ENCODE measurements at regions not wholly inside any gene's neighbourhood (a gene's known extent, or its start where the extent isn't known, plus 50 kb on each side); places are given as distances from the start of the nearest gene placed in this dataset.

- TF ChIP-seq CTCF (IDR thresholded peaks at IDR 0.05; ENCODE audit: insufficient read depth, low read length) (no peak), POLR2AphosphoS5 (IDR thresholded peaks at IDR 0.05; ENCODE audit: low read depth) (no peak)
Observed at GRCh38 chr22:49263101-49263500, 564.6 kb downstream of the BRD1 start.

Data from HL-60 (cell line).